GM23248 (cell line): ENCODE measurements at regions not wholly inside any gene's neighbourhood (a gene's known extent, or its start where the extent isn't known, plus 50 kb on each side); places are given as distances from the start of the nearest gene placed in this dataset.

Experiments
- EZH2 ChIP-seq: fragments of 200-600 bp; sonication (generic); IDR thresholded peaks from 2 replicates; pipeline ENCODE4 v1.6.1; 2018; ENCODE audit warnings: antibody characterized with exemption, mild to moderate bottlenecking; ENCODE audit not compliant: insufficient read depth, poor library complexity, severe bottlenecking
- EZH2phosphoT487 ChIP-seq: fragments of 200-600 bp; sonication (generic); IDR thresholded peaks from 2 replicates; pipeline ENCODE4 v1.6.1; 2018; ENCODE audit warnings: antibody characterized with exemption, moderate library complexity, mild to moderate bottlenecking, low read depth; ENCODE audit not compliant: insufficient read depth

DNA sequence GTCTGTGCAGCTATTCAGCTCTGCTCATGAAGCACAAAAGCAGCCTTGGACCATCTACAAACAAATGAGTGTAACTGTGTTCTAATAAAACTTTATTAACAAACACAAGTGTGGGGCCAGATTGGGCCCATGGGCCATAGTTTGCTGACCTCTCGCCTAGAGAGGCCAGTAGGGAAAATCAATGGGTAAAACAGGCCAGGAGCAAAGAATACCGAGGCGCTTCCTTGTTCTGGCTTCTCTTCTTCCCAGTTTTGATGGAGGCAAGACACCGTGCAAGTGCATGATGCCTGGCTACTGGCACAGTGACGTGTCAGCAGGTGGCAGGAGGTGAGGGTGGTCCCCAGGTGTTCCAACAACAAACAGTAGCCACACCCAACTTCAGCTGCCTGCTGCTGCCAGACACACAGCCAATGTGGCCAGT is 94.3 kb upstream of the SDK1 start:
- TF ChIP-seq EZH2phosphoT487 (no peak), EZH2 (no peak)
